Amygdala (tissue), 56 donors: ENCODE measurements at regions not wholly inside any gene's neighbourhood (a gene's known extent, or its start where the extent isn't known, plus 50 kb on each side); places are given as distances from the start of the nearest gene placed in this dataset.
"Not testable (repeated sequence)": the region's sequence is repeated elsewhere in the genome, so short reads cannot be mapped to it uniquely, and the experiment has no call there.

ENCODE experiments used
- DNase-seq, 56 donors: peaks; one replicate each; lab custom pipeline; 2025; lab: John Stamatoyannopoulos, UW

DNA sequence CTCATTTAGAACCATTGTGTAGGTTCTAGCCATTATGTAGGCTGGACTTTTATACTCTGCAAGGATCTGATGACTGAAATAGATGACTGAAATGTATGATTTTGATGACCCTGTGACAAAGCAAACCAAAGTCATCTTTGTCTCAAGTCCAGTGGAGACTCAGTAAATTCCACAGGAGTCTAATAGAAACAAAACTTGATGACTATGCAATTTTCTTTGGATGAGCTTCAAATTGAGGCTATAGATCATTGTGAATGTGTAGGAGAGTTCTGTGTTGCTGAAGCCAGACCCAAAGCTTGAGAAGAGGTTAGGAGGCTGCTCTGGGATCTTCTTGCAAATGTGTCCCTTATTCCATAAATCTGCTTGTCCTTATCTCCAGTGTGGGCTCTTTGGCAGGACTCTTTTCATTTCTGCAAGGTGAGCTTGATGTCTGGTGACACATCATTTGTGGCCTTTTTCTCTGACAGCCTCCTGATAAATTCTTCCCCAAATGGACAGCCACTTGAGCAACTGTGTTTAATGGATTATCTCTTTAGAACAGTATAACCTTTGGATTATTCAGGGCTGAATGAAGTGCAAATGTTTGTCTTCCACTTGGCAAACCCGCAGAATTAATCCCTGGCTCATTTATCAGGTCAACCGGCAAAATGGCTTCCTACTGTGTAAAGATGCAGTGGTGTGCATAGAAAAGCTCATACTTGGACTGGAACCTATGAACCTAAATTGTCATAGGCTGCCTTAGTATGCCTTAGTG is 235.1 kb upstream of the ANKH start:
- DNase-seq = no peak

DNA sequence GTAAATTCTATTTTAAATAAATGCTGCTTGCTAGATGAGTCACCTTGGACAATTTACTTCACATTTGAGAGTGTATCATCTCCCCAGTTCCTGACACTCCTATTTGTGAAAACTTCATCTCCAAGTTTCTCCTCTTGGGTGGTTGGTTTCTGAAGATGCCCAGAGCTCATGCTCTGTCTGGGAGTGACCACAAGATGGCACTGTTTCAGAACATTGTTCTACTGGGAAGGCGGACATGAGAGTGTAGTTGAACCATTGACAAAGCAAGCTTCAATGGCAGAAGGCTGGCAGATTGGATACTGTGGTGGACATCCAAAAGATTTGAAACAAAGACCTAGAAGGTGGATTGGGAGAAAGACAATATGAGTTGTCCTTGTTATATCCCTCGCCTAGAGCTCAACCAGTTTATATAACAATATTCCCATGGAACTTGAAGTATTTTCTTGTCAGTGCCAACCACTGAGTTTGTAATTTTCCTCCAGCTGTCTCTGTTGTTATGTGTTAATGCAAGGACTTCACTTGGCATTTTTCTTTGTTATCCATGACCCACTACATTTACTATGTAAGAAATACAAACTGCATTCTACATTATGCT is 234.3 kb upstream of the ANKH start:
- DNase-seq = peak in 25 of 56 donors; percentile 0 to 53 (median 7)

DNA sequence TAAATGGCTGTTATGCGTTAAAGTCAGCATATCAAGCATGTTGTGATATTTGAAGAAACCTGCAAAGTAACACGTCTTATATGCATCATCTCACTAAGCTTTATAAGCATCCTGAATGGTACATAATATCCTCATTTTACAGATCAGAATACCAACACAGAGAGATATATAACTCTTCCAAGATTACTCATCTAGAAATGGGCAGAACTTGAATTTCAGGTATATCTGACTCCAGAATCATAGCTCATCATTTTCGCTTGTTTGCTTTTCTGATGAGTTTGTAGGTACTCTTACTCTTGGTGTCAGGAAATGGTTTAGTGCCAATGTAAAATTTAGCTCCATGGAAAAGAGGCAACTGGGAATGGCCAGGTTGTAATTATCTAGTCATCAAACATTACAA is 232.3 kb upstream of the ANKH start:
- DNase-seq = no peak

DNA sequence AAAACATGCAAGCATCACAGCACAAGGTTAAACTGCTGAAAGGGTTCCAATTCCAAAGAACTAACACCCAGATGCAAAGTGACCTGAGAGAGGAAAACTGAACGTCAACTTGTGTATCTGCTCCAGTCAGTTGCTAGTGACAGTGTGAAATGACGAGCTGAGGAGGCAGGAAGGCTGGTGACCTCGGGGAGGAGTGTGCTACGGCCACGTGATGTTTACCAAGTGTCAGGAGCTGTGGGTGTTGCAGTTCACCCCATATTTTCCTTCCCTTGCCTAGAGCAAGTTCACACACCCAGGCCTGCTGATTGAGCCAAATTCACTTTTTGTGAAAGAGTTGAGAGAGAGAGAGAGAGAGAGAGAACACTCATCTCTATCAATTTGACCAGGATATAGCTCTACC is 231.6 kb upstream of the ANKH start:
- no peak for DNase-seq

DNA sequence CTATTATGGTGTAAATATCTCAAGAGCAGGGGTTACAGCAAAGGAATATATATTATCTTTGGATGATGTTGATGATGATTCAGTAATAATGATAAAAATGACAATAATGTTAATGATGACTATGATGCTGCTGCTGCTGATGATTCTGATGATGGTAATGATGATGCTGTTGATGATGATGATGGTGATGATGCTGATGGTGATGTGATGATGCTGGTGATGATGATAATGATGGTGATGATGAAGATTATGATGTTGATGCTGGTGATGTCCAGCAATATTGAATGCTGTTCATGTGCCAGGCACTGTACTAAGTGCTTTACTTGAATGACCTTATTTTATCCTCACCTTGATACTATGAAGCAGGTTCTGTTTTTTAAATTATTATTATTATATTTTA is 226.0 kb upstream of the ANKH start:
- DNase-seq = no peak

DNA sequence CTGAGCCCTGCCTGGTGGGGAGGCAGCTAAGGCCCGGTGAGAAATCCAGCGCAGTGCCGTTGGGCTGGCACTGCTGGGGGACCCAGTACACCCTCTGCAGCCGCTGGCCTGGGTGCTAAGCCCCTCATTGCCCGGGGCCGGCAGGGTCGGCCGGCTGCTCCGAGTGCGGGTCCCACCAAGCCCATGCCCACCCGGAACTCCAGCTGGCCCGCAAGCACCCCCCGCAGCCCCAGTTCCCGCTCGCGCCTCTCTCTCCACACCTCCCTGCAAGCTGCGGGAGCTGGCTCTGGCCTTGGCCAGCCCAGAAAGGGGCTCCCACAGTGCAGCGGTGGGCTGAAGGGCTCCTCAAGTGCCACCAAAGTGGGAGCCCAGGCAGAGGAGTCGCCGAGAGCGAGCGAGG is 225.1 kb upstream of the ANKH start:
- DNase-seq = not testable (repeated sequence)

DNA sequence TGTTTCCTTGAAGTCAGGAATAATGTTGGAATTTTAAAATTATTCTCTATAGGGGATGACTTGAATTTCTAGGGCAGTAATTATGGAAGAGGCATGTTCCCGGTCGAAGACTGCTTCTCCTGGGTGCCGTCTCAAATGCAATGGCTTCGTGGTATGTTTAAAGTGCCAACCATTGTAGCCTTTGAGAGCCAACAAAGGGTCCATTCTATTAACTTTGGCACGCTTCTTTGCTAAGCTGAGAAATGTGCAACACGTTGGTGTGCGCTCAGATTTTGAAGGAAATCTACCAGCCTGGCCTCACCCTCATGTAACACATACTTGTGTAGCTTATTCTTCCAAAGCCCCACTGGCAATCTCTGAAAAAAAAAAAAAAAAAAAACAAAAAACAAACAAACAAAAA is 221.2 kb upstream of the ANKH start:
- DNase-seq = peak in 4 of 56 donors; percentile 1 to 17 (median 7)

DNA sequence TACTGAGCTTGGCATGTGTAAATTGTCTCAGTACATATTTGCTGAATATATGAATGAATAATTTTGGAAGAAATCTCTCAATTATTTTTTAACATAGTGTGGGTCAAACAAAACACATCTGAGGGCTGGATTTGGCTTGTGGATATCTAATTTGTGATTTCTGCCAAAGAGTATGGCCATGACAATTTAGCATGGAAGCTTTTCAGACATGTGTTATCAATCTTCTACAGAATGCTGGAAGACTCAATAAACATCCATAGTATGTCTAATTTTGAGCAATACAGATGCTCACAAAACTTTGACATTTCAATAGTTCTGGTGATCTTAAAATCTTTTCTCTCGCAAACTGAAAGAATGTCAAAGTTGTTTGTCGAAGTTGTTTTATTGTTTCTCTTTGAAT is 214.1 kb upstream of the ANKH start:
- no peak for DNase-seq

DNA sequence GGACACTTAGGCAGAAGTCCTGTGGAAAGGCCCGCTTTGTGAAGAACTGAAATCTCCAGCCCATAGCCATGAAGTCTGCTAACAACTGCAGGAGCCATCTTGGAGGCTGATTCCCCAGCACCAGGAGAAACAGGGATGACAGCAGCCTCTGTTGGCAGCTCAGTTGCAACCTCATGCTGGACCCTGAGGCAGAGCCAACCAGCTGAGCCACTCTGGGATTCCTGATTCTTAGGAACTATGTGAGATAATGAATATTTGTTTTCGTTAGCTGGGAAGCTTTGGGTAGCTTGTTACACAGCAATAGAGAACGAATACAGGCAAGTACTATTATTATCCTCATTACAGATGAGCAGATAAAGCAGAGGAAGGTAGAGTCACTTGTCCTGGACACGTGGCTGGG is 210.5 kb upstream of the ANKH start:
- DNase-seq = no peak

DNA sequence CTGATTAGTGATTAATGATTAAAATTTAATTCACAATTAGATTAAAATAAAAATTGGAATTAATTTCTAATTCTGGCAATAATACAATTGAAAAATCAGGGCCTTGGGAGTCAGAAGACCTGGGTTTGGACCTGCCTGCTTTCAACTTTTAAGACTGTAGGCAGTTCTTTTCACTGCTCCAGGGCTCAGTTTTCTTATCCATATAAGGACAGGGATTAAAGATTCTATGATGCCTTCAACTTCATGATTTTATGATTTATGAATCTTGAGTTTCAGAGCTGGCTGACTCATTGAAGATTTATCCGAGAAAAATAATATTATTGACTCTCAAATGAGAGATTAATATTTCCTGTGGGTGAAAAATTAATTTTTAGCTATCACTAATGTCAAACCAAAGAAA is 208.6 kb upstream of the ANKH start:
- no peak for DNase-seq

DNA sequence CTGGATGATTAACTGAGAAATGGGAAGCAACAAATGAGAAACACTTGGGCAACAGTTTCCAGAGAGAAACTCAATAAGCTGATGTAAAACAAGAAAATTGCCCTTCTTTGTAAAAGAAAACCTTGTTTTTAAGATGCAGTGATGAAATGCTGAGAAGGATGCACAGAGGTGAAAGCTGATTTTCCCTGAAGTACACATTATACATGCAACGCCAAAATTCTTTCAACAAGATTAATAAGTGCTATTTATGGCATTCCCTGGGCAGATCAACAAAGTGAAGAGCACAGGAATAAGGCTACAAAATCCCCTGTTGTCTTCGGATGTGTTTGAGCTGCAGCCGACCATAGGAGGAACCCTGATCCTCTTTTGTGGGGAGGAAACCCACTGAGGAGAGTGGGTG is 208.0 kb upstream of the ANKH start:
- no peak for DNase-seq

DNA sequence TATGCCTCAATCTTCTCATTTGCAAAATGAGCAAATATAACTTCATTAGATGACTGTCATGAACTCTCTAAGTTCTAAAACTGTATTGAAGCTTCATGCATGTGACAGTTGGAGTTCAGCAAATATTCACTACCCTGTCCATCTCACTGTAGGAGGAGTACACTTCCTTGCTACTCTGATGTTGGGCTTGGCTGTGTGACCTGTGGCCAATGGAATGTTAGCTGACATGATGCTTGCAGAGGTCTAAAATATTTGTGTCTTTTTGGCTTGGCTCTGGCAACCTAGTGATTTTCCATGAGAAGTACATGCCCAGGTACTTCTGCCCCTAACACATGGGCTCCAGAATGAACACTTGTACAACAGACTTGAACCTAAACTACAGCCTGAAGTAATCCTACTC is 203.1 kb upstream of the ANKH start:
- no peak for DNase-seq

DNA sequence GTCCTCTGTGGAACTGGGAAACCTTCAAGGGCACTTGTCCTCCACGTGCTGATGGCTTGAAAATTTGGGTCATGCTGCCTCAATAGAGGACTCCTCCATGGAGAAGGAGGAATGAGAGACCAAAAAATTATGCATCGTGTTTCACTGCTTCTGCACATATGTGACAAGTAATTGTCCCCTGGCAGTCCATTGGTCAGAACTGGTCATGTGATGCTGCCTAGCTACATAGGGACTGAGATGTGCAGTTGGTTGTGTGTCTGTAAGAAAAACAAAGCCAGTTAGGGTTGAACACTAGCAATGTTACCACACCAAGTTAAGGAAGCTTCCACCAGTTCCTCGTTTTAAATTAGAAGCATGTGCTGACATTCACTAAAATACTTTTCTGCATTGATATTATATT is 201.9 kb upstream of the ANKH start:
- DNase-seq = no peak

DNA sequence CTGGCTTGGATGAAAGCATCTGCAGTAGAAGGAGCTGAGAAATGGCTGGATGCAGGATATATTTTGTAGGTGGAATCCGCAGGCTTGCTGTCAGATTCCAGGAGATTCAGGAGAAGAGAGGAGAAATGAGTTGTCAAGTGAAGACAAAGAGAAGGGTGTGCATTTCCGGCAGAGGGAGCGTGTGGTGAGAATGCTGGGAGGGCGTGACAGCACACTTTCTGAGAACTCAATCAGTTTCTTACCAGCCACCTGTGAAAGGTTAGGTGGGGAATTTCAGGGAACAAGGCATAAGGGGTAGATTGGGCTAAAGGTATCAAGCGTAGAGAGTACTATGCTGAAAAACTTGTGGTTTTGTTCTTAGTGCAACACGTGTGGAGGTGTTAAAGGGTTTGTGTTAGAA is 199.3 kb upstream of the ANKH start:
- DNase-seq = no peak

DNA sequence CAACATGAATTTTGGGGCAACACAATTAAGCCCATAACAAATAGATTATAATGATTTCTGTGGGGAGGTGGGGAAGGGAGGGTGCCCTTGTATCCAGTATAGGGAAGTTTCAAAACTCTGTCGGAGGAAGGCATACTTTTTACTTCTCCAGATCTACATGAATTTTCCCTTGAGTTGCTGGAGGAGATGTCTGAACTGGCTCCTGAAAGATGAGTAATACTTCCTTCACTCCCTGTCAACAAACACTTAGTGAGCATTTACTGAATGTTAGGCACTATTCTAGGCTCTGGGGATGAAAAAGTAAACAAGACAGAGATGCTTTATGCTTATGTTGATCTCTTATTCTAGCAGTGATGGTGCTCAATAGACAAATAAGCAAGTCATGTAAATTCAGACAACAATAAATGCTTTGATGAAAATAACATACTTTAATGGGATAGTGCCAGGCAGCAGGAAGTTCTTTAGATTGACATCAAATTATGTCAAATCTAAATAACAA is 197.9 kb upstream of the ANKH start:
- DNase-seq = no peak

DNA sequence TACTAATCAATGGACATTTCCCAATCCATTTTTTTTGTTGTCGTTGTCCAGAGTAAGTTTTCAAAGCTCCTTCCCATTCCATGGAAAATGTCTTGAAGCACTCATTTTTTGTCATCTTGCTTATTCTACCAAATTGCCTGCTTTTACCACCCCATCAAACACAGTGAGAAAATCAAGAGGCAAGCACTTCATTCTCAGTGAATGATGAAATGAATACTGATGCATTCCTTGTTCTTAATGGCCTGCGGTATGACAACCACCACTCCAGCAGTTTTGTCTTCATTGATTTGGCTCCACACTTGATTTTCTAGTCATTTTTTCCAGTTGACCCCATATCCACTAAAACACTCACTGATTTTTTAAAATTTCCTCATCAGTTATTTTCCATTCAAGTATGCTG is 193.5 kb upstream of the ANKH start:
- DNase-seq = no peak

DNA sequence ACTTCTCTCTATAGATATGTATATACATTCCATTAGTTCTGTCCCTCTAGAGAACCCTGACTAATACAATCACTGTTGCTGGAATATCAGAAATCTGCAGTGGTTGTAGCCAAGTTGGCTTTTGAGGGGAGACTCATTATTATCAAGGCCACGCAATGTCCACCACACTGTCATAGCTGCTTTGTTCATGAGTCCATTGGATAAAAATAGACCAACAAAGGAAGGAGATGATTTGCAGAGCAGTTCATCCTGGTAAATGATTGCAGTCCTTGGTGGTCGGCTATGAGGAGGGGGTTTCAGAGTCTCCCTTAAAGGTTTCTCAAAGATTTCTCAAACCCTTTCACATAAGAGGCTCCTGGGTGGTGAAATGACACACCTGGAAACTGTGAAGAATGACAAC is 192.8 kb upstream of the ANKH start:
- no peak for DNase-seq

DNA sequence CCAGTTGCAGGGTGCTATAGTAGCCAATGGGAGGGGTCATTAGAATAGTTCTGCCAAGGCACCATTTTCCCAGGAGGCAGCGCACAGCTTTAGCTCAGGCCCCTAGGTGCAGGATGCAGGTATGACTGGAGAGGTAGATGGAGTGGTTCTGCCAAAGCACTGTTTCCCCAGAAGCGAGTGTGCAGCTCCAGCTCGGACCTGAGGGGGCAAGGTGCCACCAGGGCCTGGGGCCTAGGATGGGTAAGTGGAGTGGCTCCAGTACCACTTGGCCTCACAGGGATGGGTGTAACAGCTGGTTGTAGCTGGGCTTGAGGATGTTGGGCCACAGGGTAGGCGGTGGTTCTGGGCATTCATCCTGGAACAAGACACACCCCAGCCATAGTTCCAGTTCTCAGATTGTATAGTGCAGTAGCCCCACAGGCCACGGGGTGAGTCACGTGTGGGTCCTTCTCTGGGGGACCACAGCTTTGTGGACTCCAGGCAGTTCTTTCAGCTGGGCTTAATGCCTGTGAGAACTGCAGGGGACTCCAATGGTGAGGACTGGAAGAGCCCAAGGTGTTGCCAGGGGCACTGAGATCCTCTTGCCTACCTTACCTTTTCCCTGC is 185.5 kb upstream of the ANKH start:
- DNase-seq = no peak

DNA sequence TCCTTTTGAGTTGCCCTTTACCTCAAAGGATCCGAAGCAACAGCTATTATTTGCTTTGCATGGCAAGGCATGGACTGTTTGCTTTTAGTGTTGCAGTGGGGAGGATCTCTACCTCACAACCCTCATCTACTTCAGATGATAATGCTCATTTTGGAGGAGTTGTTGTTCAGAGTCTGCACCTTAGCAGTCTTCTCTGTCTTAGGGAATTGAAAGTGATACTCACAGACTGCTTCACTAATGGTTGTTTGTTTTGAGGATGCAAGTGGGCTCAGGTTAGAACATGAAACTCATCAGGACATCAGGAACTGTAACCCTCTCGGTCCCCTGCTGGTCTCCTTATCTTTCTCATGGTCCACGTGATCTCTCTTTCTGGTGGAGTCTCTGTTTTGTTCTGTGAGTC is 172.9 kb upstream of the ANKH start:
- DNase-seq = no peak

DNA sequence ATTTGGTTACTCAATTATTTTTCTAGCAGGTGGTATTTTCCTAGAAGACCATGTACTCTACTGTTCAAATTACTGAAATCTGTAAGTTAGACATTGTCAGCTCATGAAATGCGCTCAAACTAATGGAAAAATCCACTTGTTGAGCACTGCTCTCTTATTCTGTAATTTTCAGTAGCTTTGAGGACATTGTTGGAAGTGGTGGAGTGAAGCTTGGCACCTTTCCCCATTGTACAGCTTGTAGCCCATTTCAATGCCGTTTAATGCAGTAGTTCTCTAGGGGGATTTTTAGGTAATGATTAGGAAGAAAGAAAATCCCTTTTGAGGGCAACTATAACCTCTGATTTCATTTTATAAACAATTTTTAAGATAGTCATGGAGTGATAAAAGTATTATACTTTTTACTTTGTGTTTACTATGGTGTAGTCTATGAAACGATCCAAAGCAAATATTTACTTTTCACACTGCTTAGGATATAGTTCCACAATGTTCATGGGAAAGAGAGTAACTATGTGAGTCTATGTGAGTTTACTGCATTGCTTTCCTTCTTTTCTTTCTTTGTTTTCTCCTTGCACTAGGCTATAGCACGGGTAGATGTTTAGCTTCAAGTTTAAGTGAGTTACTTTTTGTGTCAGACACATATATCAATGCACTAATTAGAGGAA is 165.8 kb upstream of the ANKH start:
- no peak for DNase-seq

DNA sequence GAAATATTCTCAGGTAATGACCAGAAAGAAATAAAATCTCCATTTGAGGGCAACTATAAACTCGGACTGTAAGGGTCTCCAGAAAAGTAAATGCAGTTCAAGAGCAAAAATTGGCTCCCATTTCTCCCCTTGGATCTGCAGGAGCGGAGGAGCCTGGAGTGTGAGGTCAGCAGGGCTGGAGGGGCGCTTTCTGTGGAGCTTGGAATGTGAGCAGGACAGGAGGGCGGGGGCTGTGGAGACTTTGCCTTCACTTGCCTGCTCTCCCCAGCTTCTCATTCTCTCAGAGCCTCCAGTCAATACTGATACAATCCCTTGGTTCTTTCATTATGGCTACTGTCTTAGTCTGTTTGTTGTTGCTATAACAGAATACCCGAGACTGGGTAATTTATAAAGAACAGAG is 162.8 kb upstream of the ANKH start:
- no peak for DNase-seq

DNA sequence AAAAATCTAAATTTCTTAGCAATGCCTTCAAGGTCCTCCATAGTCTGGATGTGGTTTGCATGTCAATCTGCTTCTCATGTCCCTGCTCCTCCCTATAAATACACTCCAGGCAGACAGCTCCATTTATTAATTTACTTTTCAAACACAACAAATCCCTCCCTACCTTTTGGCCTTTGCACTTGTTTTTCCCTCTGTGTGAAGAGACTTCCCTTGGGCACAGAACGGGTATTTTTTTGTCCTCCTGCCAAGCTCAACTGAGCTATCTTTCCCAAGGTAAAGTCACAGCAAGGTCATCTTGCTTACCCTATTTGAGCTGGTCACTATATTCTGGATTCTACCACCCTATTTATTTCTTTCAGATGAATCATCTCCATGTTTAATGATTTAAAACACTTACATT is 159.6 kb upstream of the ANKH start:
- no peak for DNase-seq
